ENCODE measurements at regions not wholly inside any gene's neighbourhood (a gene's known extent, or its start where the extent isn't known, plus 50 kb on each side); places are given as distances from the start of the nearest gene placed in this dataset.

GRCh38 chr16:73831220-73831619 is 465.4 kb upstream of the PSMD7 start:
- H3K36me3 ChIP-seq (ENCODE audit: control insufficient read depth in 1 of 2, insufficient read depth in 2 of 2, low read length in 2 of 2), result no peaks in the 10 kb centered on the region

GRCh38 chr16:73823205-73823849 is 473.3 kb upstream of the PSMD7 start:
- RAD21 ChIA-PET (ENCODE audit: low non-redundant PET in 1 of 2, low total read pairs in 2 of 2, uncharacterized antibody in 2 of 2, unreplicated experiment in 2 of 2), result no interaction called here
- no peak for DNase-seq (ENCODE audit: low read depth, low spot score)
- H3K9ac ChIP-seq (ENCODE audit: low read length), result no peak overlapping the region
- no peak overlapping the region for H3K4me3 ChIP-seq (replicated peaks in 1 of 2; ENCODE audit: low read depth in 1 of 2, low read length in 2 of 2)
- H3K9me2 ChIP-seq (ENCODE audit: insufficient read depth), result no peaks in the 10 kb centered on the region
- no peaks in the 10 kb centered on the region for H3K9me3 ChIP-seq (ENCODE audit: control insufficient read depth in 1 of 2, insufficient read depth in 1 of 2, low read depth in 1 of 2, low read length in 2 of 2)
- POLR2A ChIA-PET, result no interaction called here
- intact Hi-C loops (cut with micrococcal nuclease), result no loop called here
- no peaks in the 10 kb centered on the region for H3K4me1 ChIP-seq (ENCODE audit: control insufficient read depth in 1 of 2, insufficient read depth in 2 of 2, low read length in 2 of 2)
- TF ChIP-seq EZH2 (IDR thresholded peaks at IDR 0.05) (no peak), SP1 (IDR thresholded peaks at IDR 0.05; ENCODE audit: low read depth) (no peak)
- CTCF ChIA-PET, result no interaction called here
- no peak overlapping the region for H2AFZ ChIP-seq (ENCODE audit: low read depth, low read length, poor library complexity, severe bottlenecking)
- no peak overlapping the region for H3K4me2 ChIP-seq (ENCODE audit: low read length)
- ATAC-seq, result no peak
- no peak overlapping the region for H3K27ac ChIP-seq (ENCODE audit: low read depth, low read length)
- H3K79me2 ChIP-seq (ENCODE audit: insufficient read depth, low read length), result no peaks in the 10 kb centered on the region
- peaks cover 21% of the 10 kb centered on the region; the same call in 1 of the 2 replicates for H3K27me3 ChIP-seq (ENCODE audit: insufficient read depth, low read length)
- no peaks in the 10 kb centered on the region for H3K36me3 ChIP-seq (ENCODE audit: control insufficient read depth in 1 of 2, insufficient read depth in 2 of 2, low read length in 2 of 2)
- no peaks in the 10 kb centered on the region for H4K20me1 ChIP-seq (ENCODE audit: insufficient read depth)
- no TSS peak for BruUV-seq (replicated peaks)

More at GRCh38 chr16:73831220-73831619, 465.4 kb upstream of the PSMD7 start:
- Histone ChIP-seq H3K4me3 (replicated peaks in 1 of 2; ENCODE audit: low read depth in 1 of 2, low read length in 2 of 2) (no peak overlapping the region), H3K9ac (ENCODE audit: low read length) (no peak overlapping the region), H4K20me1 (ENCODE audit: insufficient read depth) (no peaks in the 10 kb centered on the region), H3K27ac (ENCODE audit: low read depth, low read length) (no peak overlapping the region), H3K27me3 (ENCODE audit: insufficient read depth, low read length) (peaks cover 5% of the 10 kb centered on the region; the same call in 1 of the 2 replicates), H3K4me1 (ENCODE audit: control insufficient read depth in 1 of 2, insufficient read depth in 2 of 2, low read length in 2 of 2) (no peaks in the 10 kb centered on the region), H3K9me2 (ENCODE audit: insufficient read depth) (no peaks in the 10 kb centered on the region), H3K9me3 (ENCODE audit: control insufficient read depth in 1 of 2, insufficient read depth in 1 of 2, low read depth in 1 of 2, low read length in 2 of 2) (no peaks in the 10 kb centered on the region), H3K4me2 (ENCODE audit: low read length) (no peak overlapping the region), H3K79me2 (ENCODE audit: insufficient read depth, low read length) (no peaks in the 10 kb centered on the region), H2AFZ (ENCODE audit: low read depth, low read length, poor library complexity, severe bottlenecking) (no peak overlapping the region)
- ChIA-PET POLR2A (no interaction called here), RAD21 (ENCODE audit: low non-redundant PET in 1 of 2, low total read pairs in 2 of 2, uncharacterized antibody in 2 of 2, unreplicated experiment in 2 of 2) (no interaction called here), CTCF (no interaction called here)
- intact Hi-C loops (cut with micrococcal nuclease), result no loop called here
- DNase-seq (ENCODE audit: low read depth, low spot score) (no peak), ATAC-seq (no peak)
- BruUV-seq (replicated peaks), result no TSS peak
- TF ChIP-seq CBX3 (IDR thresholded peaks at IDR 0.05; ENCODE audit: low read depth), result no peak
- no peak for TF ChIP-seq CEBPB (IDR thresholded peaks at IDR 0.05; ENCODE audit: low read depth)
- no peak for TF ChIP-seq RAD21 (IDR thresholded peaks at IDR 0.05; ENCODE audit: low read depth)
